Stomach (tissue), 8 donors: ENCODE measurements at regions not wholly inside any gene's neighbourhood (a gene's known extent, or its start where the extent isn't known, plus 50 kb on each side); places are given as distances from the start of the nearest gene placed in this dataset.
A peak's percentile ranks its signal among the peaks of the same experiment; 100 is the strongest.

Source experiments
- DNase-seq, 2 donors: peaks; one replicate each; pipeline versions ENCODE4 v3.0.0 to v3.0.0-alpha.2; 2013 to 2019
- H3K27ac ChIP-seq, 5 donors: fragments of 200-600 bp in 4 of 5; sonication (generic) in 4 of 5; one replicate each; pipeline ENCODE4 v1.5.1; 2013 to 2019; ENCODE audit warnings: mild to moderate bottlenecking in 1 of 5, moderate library complexity in 1 of 5
- H3K27me3 ChIP-seq, 3 donors: fragments of 200-600 bp; sonication (generic); one replicate each; pipeline ENCODE4 v1.5.1; 2017 to 2019; ENCODE audit warnings: mixed run types in 1 of 3
- H3K36me3 ChIP-seq, 4 donors: fragments of 200-600 bp; sonication (generic); 1 replicate in 3 of 4; 2 replicates in 1 of 4; pipeline ENCODE4 v1.5.1; 2016 to 2019
- H3K4me1 ChIP-seq, 4 donors: fragments of 200-600 bp; sonication (generic); one replicate each; pipeline ENCODE4 v1.5.1; 2016 to 2019
- H3K4me3 ChIP-seq, 4 donors: fragments of 200-600 bp; sonication (generic) in 3 of 4; one replicate each; pipeline ENCODE4 v1.5.1; 2016 to 2019; ENCODE audit warnings: mild to moderate bottlenecking in 1 of 4
- H3K9me3 ChIP-seq, 4 donors: fragments of 200-600 bp; sonication (generic); one replicate each; pipeline ENCODE4 v1.5.1; 2016 to 2019
- CTCF ChIP-seq, 7 experiments: fragments of 450-650 bp in 4 of 7; fragments of 200-600 bp in 3 of 7; sonication (generic) in 3 of 7; IDR thresholded peaks; one replicate each; pipeline ENCODE4 v1.5.1; 2016 to 2019; ENCODE audit warnings: antibody characterized with exemption in 7 of 7, control low read depth in 2 of 7, mild to moderate bottlenecking in 1 of 7
- EP300 ChIP-seq: sonication (generic); formaldehyde crosslinking; IDR thresholded peaks from one replicate; pipeline ENCODE4 v1.6.1; 2017; ENCODE audit warnings: antibody characterized with exemption
- POLR2A ChIP-seq, 4 donors: fragments of 450-650 bp; IDR thresholded peaks; one replicate each; pipeline ENCODE4 v1.6.1; 2016; ENCODE audit warnings: antibody characterized with exemption in 4 of 4, control low read depth in 2 of 4, mild to moderate bottlenecking in 1 of 4, moderate library complexity in 1 of 4
- POLR2AphosphoS5 ChIP-seq, 3 donors: sonication (generic); formaldehyde crosslinking; IDR thresholded peaks; one replicate each; pipeline ENCODE4 v1.6.1; 2016; ENCODE audit warnings: antibody characterized with exemption in 3 of 3
- WGBS, 5 donors: extraction: QIAGEN DNeasy Blood & Tissue Kit in 3 of 5; methylation state at CpG; one replicate each; pipeline versions ENCODE4 v1.1.5 to v1.1.7; 2013 to 2018; 5-methylcytosine and 5-hydroxymethylcytosine counted together
- intact Hi-C: fragments of 100-400 bp; cut with DNase I; formaldehyde crosslinking; loops from one replicate; pipeline ENCODE4 v1.15.1; 2023; ENCODE audit warnings: low total_unique reads
- donor health status: healthy with polysubstance abuse.
- donor health status: Bipolar disorder and iron deficiency.
- donor health status: healthy.

DNA sequence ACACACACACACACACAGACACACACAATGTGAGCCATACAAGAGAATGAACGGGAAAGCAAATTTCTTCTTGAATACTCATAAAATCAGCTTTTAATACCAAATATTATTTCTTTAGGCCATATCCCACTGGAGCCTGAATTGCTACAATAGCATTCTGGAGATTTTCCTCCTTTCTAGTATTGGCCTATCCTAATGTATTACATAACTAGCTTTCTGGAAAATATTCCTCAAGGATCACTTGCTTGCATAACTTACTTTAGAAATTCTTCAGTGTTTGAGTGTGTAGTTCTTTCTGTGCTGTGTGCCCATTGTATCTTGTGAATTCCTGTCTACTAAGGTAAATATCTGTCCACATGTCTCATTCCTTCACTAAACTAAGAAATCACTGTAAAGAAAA, 351.0 kb upstream of the MCTP2 start:
- no peaks in the 10 kb centered on the region for H3K9me3 ChIP-seq
- WGBS, 5 donors = 74 to 91% (median 84%) methylated on average over 1 of the region's 1 CpG

GRCh38 chr15:93870583-93870982, 360.8 kb upstream of the MCTP2 start:
- no peak overlapping the region for H3K4me3 ChIP-seq
- H3K27me3 ChIP-seq = no peaks in the 10 kb centered on the region
- no peak overlapping the region for H3K27ac ChIP-seq
- WGBS, 5 donors = 74 to 87% (median 82%) methylated on average over 2 of the region's 2 CpGs
- no peaks in the 10 kb centered on the region for H3K36me3 ChIP-seq
- TF ChIP-seq POLR2A (IDR thresholded peaks at IDR 0.05) = no peak
- no peak for TF ChIP-seq EP300
- TF ChIP-seq CTCF (IDR thresholded peaks at IDR 0.05) = no peak
- TF ChIP-seq POLR2AphosphoS5 (IDR thresholded peaks at IDR 0.05) = no peak
- H3K9me3 ChIP-seq = peaks cover 0 to 5% (median 2%) of the 10 kb centered on the region in 4 donors
- intact Hi-C loops = no loop called here
- H3K4me1 ChIP-seq = no peaks in the 10 kb centered on the region
- DNase-seq = no peak

More for the DNA sequence above, 351.0 kb upstream of the MCTP2 start:
- no peak overlapping the region for H3K4me3 ChIP-seq
- intact Hi-C loops = no loop called here
- no peak overlapping the region for H3K27ac ChIP-seq
- H3K27me3 ChIP-seq = no peaks in the 10 kb centered on the region
- no peak for DNase-seq
- TF ChIP-seq POLR2A (IDR thresholded peaks at IDR 0.05) = no peak
- no peak for TF ChIP-seq EP300
- no peak for TF ChIP-seq CTCF (IDR thresholded peaks at IDR 0.05)
- no peak for TF ChIP-seq POLR2AphosphoS5 (IDR thresholded peaks at IDR 0.05)
- H3K36me3 ChIP-seq = no peaks in the 10 kb centered on the region
- peaks cover 0 to 6% (median 0%) of the 10 kb centered on the region in 4 donors for H3K4me1 ChIP-seq

DNA sequence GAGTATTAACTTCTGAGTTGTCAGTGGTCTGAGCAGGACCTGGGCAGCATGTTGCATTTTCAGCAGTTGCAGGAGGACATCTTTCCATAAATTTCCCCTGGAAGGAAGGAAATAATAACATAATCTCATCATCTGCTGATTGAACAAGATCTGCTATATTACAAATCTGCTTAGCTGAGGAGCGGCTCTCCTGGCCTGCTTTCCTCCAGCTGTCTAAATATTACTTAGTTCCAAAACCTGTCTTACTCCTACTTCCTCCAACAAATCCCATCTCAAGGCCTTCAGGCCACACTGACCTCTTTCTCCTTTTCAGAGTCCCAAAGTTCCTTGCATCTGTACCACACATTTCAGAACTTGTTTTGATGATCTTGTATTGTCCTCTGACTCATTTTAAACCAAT, 364.4 kb upstream of the MCTP2 start:
- Histone ChIP-seq H3K36me3 (no peaks in the 10 kb centered on the region), H3K9me3 (peaks cover 0 to 5% (median 2%) of the 10 kb centered on the region in 4 donors), H3K4me1 (no peaks in the 10 kb centered on the region), H3K27ac (no peak overlapping the region), H3K27me3 (no peaks in the 10 kb centered on the region), H3K4me3 (no peak overlapping the region)
- intact Hi-C loops = no loop called here
- TF ChIP-seq EP300 (no peak), CTCF (IDR thresholded peaks at IDR 0.05) (no peak)
- no peak for DNase-seq
- 45 to 69% (median 63%) methylated on average over 1 of the region's 1 CpG for WGBS, 5 donors

DNA sequence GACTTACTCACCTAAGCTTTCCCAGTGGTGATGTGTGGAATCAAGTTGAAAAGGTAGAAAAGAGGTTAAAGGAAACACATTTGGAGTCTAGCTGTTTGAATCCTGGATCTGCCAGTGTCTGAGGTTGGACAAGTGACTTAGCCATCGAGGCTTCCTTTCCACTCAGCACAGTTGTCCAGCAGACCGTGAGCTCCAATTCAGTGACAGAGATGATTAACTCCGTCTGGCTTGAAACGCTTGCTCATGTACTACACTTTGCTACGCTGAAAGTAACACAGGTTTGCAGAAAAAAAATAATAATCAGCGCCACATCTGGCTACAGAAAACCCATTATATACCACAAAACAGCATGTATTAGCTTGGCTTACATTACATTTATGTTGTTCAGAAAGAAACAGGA, 364.9 kb upstream of the MCTP2 start:
- intact Hi-C loops = no loop called here
- peaks cover 0 to 3% (median 0%) of the 10 kb centered on the region in 4 donors for H3K4me1 ChIP-seq
- peak in 1 of 2 donors; percentile 34 for DNase-seq
- no peaks in the 10 kb centered on the region for H3K27me3 ChIP-seq
- no peak overlapping the region for H3K4me3 ChIP-seq
- 53 to 85% (median 77%) methylated on average over 6 of the region's 6 CpGs for WGBS, 5 donors
- H3K27ac ChIP-seq = no peak overlapping the region
- no peak for TF ChIP-seq POLR2A (IDR thresholded peaks at IDR 0.05)
- no peak for TF ChIP-seq CTCF (IDR thresholded peaks at IDR 0.05)
- TF ChIP-seq EP300 = no peak
- no peak for TF ChIP-seq POLR2AphosphoS5 (IDR thresholded peaks at IDR 0.05)
- peaks cover 0 to 5% (median 2%) of the 10 kb centered on the region in 4 donors for H3K9me3 ChIP-seq
- H3K36me3 ChIP-seq = no peaks in the 10 kb centered on the region
